ENCODE measurements at regions not wholly inside any gene's neighbourhood (a gene's known extent, or its start where the extent isn't known, plus 50 kb on each side); places are given as distances from the start of the nearest gene placed in this dataset.
A peak's percentile ranks its signal among the peaks of the same experiment; 100 is the strongest.

DNA sequence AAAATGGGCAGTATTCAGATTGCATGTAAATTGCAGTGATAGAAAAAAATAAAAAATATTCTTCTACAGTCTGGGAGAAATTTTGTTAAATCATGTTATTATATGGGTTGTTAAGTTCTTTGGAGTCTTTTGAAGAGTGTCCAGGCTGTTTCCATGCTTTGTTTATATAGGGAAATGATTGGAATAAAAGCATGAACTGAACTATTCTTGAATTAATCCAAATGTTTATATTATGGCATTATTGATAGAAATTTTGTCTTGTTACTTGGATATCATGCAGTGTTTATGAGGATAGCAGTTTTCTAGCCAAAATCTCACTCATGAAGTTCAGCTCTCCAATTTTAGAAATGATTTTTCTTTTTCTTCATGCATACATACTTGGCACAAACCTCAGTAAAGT, 108.2 kb upstream of the NAV3 start:
- DNase-seq, result no peak

DNA sequence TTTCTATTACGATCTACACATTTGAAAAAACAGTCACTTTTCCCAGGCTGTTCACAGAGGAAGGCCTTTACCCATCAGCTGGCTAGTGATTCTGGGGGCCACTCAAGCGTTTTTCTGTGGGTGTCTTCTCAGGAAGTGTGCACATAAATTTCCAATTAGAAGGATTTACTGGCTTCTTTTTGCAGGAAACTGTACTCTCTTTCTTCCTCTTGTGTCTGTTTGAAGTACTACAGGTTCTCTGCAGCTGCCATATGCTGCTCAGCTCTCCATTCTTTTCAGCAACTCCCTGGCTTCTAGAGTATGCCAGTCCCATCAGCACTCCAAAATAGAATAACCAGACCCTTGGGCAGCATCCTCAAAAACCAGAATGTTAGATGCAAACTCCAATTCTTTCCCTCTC, 110.4 kb upstream of the NAV3 start:
- DNase-seq, result no peak

DNA sequence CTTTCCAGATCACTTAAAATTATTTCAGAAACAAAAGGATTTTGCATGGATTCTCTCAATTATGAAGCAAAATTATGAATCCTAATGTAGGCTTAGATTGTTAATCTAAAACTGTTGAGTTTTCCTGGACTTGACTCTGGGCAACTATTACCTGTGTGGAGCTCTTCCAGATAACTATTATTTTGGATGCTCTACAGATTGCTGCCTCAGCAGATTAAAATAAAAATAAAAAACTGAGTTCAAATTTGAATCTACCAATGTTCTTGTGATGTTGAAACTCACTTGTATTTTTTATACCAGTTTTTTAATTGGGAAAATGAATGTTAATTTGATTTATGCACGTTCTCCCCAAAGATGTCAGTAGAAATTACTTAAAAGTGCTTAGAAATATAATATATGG, 120.5 kb upstream of the NAV3 start:
- no peak for DNase-seq

DNA sequence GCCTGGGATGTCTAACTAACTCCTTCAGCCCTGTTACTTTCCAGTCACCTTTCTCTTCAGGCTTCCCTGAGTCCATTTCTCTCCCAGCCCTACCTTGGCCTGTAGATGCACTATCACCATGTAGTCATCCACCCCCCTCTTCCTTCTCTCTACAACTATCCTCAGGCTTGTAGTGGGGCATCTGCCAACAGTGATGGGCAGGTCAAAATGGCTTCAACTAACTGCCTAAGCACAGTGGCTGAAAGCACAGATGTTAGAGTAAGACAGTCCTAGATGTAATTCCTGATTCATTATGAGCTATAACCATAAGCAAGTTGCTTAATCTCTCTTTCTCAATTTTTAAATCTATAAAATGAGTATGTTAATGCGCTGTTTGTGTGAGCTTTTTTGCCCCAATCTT, 133.6 kb upstream of the NAV3 start:
- DNase-seq, result no peak

DNA sequence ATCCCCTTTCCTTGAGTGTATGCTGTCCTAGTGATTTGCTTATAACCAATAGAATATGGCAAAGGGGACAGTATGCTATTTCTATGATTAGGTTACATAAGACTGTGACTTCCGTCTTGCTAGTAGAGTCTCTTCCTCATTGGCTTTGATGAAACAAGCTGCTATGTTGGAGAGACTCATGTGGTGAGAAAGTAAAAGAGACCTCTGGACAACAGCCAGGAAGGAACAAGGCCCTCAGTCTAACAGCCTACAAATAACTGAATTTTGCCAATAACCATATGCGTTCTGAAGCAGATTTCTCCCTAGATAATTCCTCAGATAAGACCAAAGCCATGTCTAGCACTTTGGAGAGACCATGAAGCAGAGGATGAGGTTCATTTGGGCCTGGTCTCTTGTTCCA, 134.5 kb upstream of the NAV3 start:
- DNase-seq, result no peak

DNA sequence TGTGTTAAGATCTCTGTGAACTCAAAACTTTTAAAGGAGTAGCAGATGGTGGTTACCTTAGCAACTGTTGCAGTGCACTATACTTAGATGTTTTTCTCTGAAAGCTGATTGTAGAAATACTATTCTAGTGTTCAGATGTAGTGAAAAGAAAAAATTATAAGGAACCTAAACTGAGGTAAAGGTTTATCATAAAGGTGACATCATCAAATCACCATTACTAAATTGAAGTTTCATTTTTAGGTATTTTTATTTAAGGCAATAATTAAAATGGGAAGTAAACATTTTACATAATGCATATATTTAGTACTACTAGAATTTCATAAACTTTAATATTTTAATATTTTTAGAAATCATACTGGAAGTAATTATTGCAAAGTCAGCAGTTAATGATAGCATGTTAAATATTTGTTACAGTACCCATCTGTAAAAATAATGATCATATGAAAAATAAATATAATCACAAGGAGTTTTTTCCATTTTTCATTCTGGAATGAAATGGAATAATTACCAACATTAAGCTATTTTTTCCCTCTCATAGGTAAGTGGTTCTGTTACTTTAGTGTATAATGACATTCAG, 141.1 kb upstream of the NAV3 start:
- DNase-seq, result no peak

DNA sequence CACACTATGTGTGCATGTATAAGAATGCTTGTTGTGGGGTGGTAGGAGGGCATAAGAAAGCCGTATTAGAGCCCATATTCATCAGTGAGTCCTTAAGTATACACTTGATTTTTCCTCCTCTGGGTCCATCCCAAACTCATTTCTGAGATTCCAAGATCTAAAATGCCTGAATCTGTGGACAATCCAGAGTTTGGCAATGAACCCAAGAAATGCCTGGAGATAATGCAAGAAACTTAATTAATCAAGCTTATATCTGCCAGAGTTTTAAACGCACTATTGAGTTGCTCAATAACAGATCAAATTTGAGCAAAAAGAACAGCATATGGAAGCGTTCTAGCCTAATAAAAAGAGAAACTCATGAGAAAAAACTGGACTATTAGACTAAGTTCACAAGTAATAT, 143.4 kb upstream of the NAV3 start:
- DNase-seq, result no peak

DNA sequence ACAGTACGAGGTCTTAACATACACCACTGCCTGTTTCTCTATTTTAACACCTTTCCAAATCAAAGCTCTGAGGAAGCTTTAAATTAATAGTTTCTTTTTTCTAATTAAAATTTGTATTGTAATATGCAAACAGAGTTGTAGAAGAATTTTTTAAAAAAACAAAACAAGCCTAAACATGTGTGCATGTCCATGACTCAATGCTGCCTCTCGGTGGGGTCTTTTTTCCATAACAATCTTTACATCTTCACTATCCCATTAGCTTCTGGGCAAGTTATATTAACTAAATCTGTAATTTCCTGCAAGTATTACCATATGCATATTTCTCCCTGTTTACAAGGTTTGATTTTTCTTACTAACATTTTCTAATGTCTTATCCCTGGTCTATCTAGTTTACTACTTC, 143.9 kb upstream of the NAV3 start:
- no peak for DNase-seq

DNA sequence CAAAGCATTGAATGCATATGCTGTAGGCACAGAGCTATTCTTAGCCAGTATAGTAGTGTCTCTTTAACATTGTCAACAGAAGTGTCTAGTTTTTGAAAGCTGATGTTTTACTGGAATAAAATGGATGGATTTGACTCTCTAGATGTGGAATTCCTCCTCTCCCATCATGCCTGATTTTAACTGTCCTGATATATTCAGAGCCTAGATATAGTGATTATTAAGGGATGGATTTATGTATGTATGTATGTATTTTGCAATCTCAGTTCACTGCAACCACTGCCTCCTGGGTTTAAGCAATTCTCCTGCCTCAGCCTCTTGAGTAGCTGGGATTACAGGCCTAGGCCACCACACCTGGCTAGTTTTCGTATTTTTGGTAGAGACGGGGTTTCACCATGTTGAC, 144.8 kb upstream of the NAV3 start:
- DNase-seq, result no peak

DNA sequence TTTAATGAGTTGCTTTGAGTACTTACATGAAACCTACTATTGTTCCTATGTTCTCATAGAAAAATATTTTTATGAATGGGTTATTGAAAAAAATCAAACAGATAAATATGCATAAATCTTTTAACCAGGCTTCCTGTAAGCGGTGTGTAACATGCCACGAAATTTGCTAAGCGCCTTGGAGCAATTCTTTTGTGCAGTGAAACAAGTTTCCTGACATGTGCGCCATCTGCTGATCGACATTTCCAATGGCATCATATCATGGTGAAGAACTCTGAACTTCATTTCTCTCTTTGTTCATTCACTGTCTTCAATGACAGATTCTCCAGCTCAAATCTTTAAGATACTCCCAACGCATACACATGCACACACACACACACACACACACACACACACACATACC, 145.6 kb upstream of the NAV3 start:
- DNase-seq, result peak; percentile 55

DNA sequence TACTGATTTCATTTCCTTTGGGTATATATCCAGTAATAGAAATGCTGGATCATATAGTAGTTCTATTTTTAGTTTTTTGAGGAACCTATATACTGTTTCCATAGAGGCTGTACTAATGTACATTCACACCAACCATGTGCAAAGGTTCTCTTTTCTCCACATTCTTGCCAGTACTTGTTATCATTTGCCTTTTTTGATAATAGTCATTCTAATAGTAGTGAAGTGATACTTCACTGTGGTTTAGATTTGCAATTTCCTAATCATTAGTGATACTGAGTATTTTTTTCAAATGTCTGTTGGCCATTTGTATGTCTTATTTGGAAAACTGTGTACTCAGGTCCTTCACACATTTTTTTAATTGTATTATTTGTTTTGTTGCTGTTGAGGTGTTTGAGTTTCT, 148.2 kb upstream of the NAV3 start:
- no peak for DNase-seq

DNA sequence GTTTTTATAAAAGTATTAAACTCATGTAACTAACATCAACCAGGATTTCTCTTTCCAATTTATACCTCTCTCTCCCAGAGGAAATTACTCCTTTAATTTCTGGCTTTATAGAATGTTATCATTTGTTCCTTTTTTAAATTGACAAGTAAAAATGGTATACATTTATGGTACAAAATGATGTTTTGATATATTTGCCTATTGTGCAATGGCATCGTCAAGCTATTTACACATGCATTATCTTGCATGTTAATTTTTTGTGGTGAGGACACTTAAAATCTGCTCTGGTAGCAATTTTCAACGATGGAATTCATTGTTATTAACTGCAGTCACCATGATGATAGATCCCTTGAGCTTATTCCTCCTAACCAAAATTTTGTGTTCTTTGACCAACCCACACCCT, 149.0 kb upstream of the NAV3 start:
- DNase-seq, result no peak

DNA sequence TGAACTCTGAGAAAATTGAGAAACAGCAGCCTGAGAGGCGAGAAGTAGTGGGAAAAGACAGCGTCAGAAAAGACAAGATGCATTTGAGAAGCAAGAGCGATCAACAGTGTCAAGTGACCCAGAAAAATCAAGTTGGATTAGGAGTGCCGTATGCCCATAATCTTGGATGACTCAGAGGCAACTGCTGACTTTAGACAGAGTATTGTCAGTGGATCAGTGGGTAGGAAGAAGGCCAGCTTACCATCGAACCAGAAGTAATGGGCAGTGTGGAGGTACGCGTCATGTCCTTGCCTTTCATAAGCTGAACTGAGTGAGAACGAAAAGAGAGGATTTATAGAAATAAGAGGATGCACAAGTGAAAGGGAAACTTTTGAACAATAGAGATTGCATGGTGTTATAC, 151.0 kb upstream of the NAV3 start:
- DNase-seq, result no peak

DNA sequence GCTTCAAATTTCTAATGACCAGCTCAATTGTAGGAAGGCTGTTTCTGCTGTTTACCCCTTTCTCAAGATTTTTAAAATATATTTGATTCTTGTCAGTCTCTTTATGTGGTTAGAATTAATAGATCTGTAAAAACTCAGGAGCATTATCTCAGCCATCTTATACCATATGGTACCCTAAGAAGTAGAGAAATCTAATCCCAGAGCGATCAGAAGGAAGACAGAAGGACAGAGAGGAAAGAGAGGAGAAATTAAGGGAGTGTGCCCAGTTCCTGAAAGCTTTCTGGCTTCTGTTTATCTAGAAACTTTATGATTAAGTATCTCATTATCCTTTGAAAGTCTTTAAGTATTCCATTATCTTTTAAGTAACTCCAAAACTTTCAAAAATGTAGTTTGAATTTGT, 152.1 kb upstream of the NAV3 start:
- no peak for DNase-seq

DNA sequence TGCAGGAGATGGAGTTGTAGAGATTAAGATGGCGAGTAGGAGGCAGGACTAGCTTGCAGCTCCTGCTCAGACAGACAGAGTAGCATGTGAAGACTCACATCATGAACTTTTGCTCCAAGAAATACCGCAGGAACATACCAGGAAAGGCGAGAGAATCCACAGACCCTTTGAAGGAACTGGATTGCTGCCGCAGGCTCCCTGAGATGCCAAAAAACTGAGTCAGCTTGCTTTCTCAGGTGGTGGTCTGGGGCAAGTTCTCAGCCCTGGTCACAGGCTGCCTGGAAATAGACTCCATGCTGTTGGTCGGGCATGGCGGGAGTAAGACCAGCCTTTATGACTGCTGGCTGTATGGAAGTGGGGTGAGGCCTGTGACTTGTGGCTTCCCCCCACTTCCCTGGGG, 163.6 kb upstream of the NAV3 start:
- DNase-seq, result no peak

DNA sequence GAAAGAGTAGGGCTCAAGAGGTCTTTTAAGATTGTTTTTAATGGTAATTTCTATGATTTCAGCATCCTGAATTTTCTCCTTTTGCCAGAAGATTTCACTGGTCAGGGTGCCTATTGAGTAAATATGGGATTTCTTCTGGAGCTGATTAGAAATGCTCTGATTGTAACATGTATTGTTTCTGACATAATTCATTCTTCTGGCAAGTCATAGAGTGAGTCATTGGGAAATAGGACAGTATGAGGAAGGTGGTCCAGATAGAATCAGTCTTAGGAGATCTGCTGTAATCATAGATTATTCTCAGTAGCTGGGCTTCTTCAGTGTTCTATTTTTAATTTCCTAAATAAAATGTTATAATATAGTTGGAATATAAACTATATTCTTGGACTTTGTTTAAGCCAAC, 182.0 kb upstream of the NAV3 start:
- no peak for DNase-seq

DNA sequence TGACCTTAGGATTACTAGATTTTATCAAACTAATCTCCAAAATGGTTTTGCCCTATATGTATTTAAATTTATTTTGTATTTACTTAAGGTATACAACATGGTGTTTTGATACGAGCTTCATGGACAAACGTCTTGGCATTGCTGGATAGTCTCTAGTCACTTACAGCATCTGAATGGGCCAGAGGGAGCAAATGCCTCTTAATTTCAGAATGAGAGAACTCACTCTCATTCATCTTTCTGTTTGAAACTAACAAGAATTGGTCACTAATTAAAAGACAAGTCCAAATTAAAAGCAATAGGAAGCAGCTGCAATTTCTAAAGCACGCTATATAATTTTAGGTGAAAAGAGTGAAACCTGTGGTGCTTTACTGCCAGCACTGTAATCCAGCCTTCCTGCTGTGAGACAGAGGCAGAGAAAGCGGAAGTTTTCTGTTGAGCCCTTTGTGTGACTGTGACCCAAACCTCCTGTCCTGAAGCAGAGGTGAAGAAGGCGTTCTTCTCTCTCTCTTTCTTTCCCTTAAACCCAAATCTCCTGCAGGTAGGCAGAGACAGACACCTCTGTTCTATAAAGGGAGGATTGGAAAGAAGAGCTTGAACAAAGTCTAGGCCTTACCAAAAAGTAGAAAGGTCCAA, 184.6 kb upstream of the NAV3 start:
- DNase-seq, result no peak

DNA sequence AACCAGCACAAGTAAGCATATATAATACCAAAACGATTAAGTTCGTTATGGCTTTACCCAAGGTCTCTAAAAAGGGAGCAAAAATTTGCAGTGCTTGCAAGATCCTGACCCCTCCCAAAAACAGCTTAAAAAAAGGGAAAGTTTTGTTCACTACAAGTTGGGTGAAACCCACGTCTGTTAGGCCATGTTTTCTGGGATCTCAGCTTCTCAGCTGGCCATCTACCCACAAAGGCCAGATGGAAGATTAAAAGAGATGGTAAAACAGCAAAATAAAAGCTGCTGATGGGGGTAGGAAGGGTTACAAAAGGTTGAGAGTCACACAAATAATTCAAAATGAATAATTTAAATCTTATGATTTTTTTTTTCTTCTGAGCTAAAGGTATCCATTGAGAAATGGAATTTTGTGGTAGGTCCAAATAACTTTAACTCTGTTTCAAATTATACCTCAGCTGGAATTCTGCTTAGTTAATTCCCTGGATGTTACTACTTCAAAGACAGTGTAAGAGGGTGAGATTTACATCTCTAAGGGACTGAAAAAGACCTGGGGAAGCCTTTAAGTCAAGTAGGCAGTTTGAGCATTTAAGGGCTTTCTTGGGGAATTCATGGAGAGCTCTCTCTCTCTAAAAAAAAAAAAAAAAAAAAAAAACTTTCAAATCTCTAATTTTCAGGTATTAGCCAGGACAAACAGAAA, 185.6 kb upstream of the NAV3 start:
- DNase-seq, result no peak

DNA sequence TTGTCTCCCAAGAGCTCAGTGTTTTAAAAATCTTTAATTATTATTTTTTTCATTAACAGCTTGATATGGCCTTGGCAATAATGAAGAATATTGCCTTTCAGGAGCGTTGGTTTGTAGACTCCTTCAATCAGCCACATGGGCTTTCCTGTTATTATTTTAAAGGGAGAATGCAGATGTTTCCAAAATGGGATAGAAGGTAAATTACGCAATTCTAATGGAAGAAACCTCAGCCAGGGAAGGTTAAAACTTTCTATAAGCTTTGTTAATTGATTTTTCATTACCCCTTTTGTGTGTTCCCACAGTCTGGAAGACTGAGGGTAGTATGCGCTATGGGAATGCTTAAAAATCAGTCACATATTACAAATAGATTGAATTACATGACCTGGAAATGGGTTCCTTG, 188.4 kb upstream of the NAV3 start:
- no peak for DNase-seq

DNA sequence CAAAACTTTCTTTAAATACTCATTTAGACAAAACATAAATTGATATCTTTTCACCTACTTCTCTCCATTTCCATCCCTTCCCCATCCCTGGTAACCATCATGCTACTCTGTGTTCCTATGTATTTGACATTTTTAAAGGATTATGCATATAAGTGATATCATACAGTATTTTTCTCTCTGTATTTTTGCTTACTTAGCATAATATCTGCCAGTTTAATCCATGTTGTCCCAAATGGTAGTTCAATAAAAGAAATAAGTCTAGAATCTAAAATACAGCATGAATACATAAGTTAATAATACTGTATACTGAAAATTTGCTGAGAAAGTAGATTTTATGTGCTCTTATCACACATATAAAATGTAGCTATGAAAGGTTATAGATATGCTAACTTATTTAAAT, 190.3 kb upstream of the NAV3 start:
- no peak for DNase-seq

DNA sequence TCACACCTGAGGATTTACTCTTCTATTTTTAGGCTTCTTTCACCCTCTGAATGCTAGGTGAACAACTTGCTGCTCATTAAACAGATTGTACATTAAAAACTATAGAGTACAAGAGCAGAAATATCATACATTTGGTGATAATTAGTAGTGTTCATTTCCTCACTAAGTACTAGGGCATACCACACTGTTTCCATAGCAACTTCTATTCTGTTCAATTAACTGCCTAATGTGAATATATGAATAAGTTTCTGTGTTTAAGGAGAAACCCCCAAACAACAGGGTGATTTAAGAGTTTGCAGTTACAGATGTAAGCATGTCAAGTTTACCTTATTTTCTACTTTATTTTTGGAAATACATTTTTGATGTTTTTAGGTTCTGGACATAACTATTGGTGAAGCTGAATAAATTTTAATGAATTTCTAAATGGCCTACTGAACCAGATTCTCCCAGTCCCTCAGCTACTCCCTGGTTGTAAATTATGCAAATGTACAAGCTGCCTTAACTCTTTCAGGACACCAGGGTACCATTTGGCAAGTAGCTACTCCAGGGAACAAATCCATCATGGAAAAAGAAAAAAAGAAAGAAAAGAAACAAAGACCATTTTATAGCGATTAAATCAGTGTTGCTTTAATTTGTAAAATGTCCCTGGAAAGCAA, 199.8 kb upstream of the NAV3 start:
- DNase-seq, result no peak

DNA sequence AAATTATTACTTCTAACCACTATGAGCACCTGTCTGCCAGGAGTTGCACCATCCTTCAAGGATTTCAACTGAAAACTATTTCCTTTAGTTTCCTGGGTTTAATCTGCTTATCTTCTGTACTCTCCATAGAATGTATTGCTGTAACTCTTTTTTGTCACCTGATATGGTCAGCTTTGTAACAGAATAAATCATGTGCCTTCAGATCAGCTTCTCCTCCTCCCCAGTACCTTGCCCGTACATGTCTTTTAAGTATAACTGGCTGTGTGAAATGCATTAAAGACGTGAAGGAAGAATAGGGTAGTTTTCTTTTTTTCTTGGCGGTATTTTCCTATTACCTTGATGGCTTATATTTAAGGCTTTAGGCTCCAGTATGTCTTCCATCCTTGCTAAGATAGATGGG, 200.3 kb upstream of the NAV3 start:
- no peak for DNase-seq

DNA sequence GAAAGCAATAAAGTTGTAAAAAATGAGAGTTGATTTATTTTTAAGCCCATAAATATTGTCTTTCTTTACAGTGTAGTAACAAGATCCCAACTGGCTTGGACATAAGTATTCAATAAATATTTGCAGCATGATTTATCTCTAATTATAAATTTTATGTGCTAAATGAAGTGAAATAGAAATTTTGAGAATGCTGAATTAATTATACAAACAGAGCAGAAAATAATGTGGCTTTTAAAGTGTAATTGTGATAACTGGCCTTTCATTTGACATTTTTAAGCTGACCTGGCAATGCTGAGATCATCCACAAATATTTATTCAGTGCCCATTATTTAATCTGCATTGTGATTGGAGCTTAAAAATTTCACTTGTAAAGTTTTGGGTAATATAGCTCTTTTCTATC, 201.6 kb upstream of the NAV3 start:
- no peak for DNase-seq

DNA sequence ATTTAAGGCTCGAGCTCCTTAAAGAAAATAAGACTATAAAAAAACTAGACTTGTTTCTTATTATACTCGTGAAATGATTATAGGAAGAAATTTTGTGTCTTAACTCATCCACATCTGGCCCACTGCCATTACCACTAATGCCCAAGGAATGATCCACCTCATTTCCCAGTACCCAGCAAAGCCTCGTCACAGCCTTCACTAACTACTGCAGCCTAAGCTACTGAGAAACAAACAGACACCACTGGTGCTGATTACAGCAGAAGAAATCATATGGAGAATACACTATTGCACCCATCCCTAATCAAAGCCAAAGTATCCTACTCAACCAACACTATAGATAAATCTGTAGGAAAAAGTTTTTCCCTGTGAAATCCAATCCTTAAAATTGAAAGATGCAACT, 205.3 kb upstream of the NAV3 start:
- DNase-seq, result no peak

All from RPMI8226 (cell line).